Mesenchymal stem cell (in vitro differentiated cells and primary cell): ENCODE measurements at regions not wholly inside any gene's neighbourhood (a gene's known extent, or its start where the extent isn't known, plus 50 kb on each side); places are given as distances from the start of the nearest gene placed in this dataset.

ENCODE experiments used
- DNase-seq: peaks from one replicate; pipeline ENCODE4 v3.0.0-alpha.2; 2013
- H2AFZ ChIP-seq: one replicate; pipeline ENCODE4 v1.6.1; 2013; ENCODE audit warnings: low read depth, mild to moderate bottlenecking, control low read depth, inconsistent platforms, low read length, moderate library complexity
- H2AK5ac ChIP-seq: 2 replicates; pipeline ENCODE4 v1.6.1; 2013; ENCODE audit warnings: low read length, moderate library complexity, mild to moderate bottlenecking, inconsistent platforms; ENCODE audit not compliant: severe bottlenecking
- H2BK120ac ChIP-seq: one replicate; pipeline ENCODE4 v1.6.1; 2013; ENCODE audit warnings: low read depth, mild to moderate bottlenecking, inconsistent platforms, low read length, moderate library complexity
- H2BK12ac ChIP-seq, 2 experiments: one replicate each; pipeline ENCODE4 v1.6.1; 2013; ENCODE audit warnings: inconsistent platforms in 2 of 2, low read length in 2 of 2, mild to moderate bottlenecking in 2 of 2, moderate library complexity in 2 of 2, control low read depth in 1 of 2
- H2BK15ac ChIP-seq: one replicate; pipeline ENCODE4 v1.6.1; 2013; ENCODE audit warnings: mild to moderate bottlenecking, low read depth, inconsistent platforms; ENCODE audit not compliant: poor library complexity, severe bottlenecking
- H2BK5ac ChIP-seq: 2 replicates; pipeline ENCODE4 v1.6.1; 2013; ENCODE audit warnings: low read depth, mild to moderate bottlenecking, low read length, control low read depth, inconsistent platforms; ENCODE audit not compliant: poor library complexity, severe bottlenecking
- H3K14ac ChIP-seq, 2 experiments: one replicate each; pipeline ENCODE4 v1.6.1; 2013; ENCODE audit warnings: inconsistent platforms in 2 of 2, low read length in 2 of 2, control low read depth in 1 of 2, mild to moderate bottlenecking in 1 of 2, moderate library complexity in 1 of 2
- H3K18ac ChIP-seq, 2 experiments: one replicate each; pipeline ENCODE4 v1.6.1; 2013; ENCODE audit warnings: inconsistent platforms in 2 of 2, low read length in 2 of 2, control low read depth in 1 of 2, low read depth in 1 of 2, mild to moderate bottlenecking in 1 of 2
- H3K23ac ChIP-seq, 2 experiments: one replicate each; pipeline ENCODE4 v1.6.1; 2013; ENCODE audit warnings: inconsistent platforms in 2 of 2, low read length in 2 of 2, mild to moderate bottlenecking in 2 of 2, moderate library complexity in 2 of 2, control low read depth in 1 of 2
- H3K27ac ChIP-seq: 2 replicates; pipeline ENCODE4 v1.5.1; 2013; ENCODE audit warnings: mild to moderate bottlenecking, moderate library complexity, low read length, control low read depth, inconsistent platforms; ENCODE audit not compliant: poor library complexity, severe bottlenecking
- H3K27me3 ChIP-seq, 2 experiments: 2 replicates each; pipeline versions ENCODE4 v1.6.1 to v1.7.0; 2013; ENCODE audit warnings: low read length in 2 of 2, mild to moderate bottlenecking in 2 of 2, moderate library complexity in 2 of 2, control low read depth in 1 of 2, inconsistent platforms in 1 of 2; ENCODE audit not compliant: control insufficient read depth in 1 of 2, insufficient read depth in 1 of 2
- H3K36me3 ChIP-seq, 2 experiments: 2 replicates each; pipeline versions ENCODE4 v1.6.1 to v1.7.0; 2013; ENCODE audit warnings: low read length in 2 of 2, control low read depth in 1 of 2, inconsistent platforms in 1 of 2, low read depth in 1 of 2, mild to moderate bottlenecking in 1 of 2; ENCODE audit not compliant: insufficient read depth in 2 of 2, control insufficient read depth in 1 of 2
- H3K4ac ChIP-seq, 2 experiments: one replicate each; pipeline ENCODE4 v1.6.1; 2013; ENCODE audit warnings: inconsistent platforms in 2 of 2, low read length in 2 of 2, mild to moderate bottlenecking in 2 of 2, moderate library complexity in 2 of 2, control low read depth in 1 of 2, low read depth in 1 of 2
- H3K4me1 ChIP-seq: 2 replicates; pipeline ENCODE4 v1.6.1; 2013; ENCODE audit warnings: low read depth, low read length, control low read depth; ENCODE audit not compliant: control insufficient read depth, insufficient read depth
- H3K4me2 ChIP-seq: 2 replicates; pipeline ENCODE4 v1.6.1; 2013; ENCODE audit warnings: low read length, mild to moderate bottlenecking, inconsistent platforms; ENCODE audit not compliant: poor library complexity, severe bottlenecking
- H3K4me3 ChIP-seq, 2 experiments: 2 replicates each; pipeline versions ENCODE4 v1.5.1 to v1.7.0; 2013; ENCODE audit warnings: low read length in 2 of 2, mild to moderate bottlenecking in 2 of 2, control low read depth in 1 of 2, low read depth in 1 of 2; ENCODE audit not compliant: insufficient read depth in 1 of 2
- H3K79me1 ChIP-seq: replicated peaks from 2 replicates; pipeline ENCODE4 v1.6.1; 2013; ENCODE audit warnings: mild to moderate bottlenecking, control low read depth, low read length, inconsistent platforms; ENCODE audit not compliant: poor library complexity, severe bottlenecking
- H3K9ac ChIP-seq: 2 replicates; pipeline ENCODE4 v1.7.0; 2013; ENCODE audit warnings: mild to moderate bottlenecking, low read length, moderate library complexity
- H3K9me3 ChIP-seq: 2 replicates; pipeline ENCODE4 v1.7.0; 2013; ENCODE audit warnings: mild to moderate bottlenecking, low read length; ENCODE audit not compliant: control insufficient read depth
- H4K8ac ChIP-seq: one replicate; pipeline ENCODE4 v1.6.1; 2013; ENCODE audit warnings: inconsistent platforms, mild to moderate bottlenecking, low read length, moderate library complexity
- H4K91ac ChIP-seq: one replicate; pipeline ENCODE4 v1.6.1; 2013; ENCODE audit warnings: mild to moderate bottlenecking, low read length, inconsistent platforms
- WGBS: methylation state at CpG from one replicate; pipeline ENCODE4 v1.1.7; 2013; ENCODE audit warnings: mixed read lengths; 5-methylcytosine and 5-hydroxymethylcytosine counted together

GRCh38 chr10:83076443-83076842 lies 1062.9 kb upstream of the GHITM start:
- H3K36me3 ChIP-seq: no peaks in the 10 kb centered on the region
- no peak overlapping the region for H4K8ac ChIP-seq
- H3K27ac ChIP-seq: no peak overlapping the region
- H3K4me2 ChIP-seq: no peak overlapping the region
- H3K4ac ChIP-seq: no peak overlapping the region
- no peak overlapping the region for H2AK5ac ChIP-seq
- H3K4me3 ChIP-seq: no peak overlapping the region
- H3K27me3 ChIP-seq: no peaks in the 10 kb centered on the region
- no peak overlapping the region for H2BK120ac ChIP-seq
- H3K9me3 ChIP-seq: peaks cover 4% of the 10 kb centered on the region
- no peak overlapping the region for H2BK12ac ChIP-seq
- H4K91ac ChIP-seq: no peak overlapping the region
- no peaks in the 10 kb centered on the region for H3K79me1 ChIP-seq
- H3K23ac ChIP-seq: no peak overlapping the region
- no peak overlapping the region for H3K18ac ChIP-seq
- no peak overlapping the region for H2BK15ac ChIP-seq
- no peak overlapping the region for H3K9ac ChIP-seq
- no peak overlapping the region for H2AFZ ChIP-seq
- H2BK5ac ChIP-seq: no peak overlapping the region
- no peak for DNase-seq
- WGBS: 72% methylated on average over 3 of the region's 3 CpGs
- no peaks in the 10 kb centered on the region for H3K4me1 ChIP-seq
- no peak overlapping the region for H3K14ac ChIP-seq

- no peaks in the 10 kb centered on the region for H3K36me3 ChIP-seq
- WGBS: no CpG with 5 or more reads among the region's 1 CpG
- no peak overlapping the region for H3K4me2 ChIP-seq
- H4K91ac ChIP-seq: no peak overlapping the region
- H3K18ac ChIP-seq: no peak overlapping the region
- no peak overlapping the region for H4K8ac ChIP-seq
- H3K4me3 ChIP-seq: no peak overlapping the region
- no peaks in the 10 kb centered on the region for H3K27me3 ChIP-seq
- H3K4me1 ChIP-seq: no peaks in the 10 kb centered on the region
- no peaks in the 10 kb centered on the region for H3K79me1 ChIP-seq
- no peak overlapping the region for H2BK12ac ChIP-seq
- no peak for DNase-seq
- peaks cover 2% of the 10 kb centered on the region for H3K9me3 ChIP-seq
- H2BK120ac ChIP-seq: no peak overlapping the region
- H2BK15ac ChIP-seq: no peak overlapping the region
- no peak overlapping the region for H2BK5ac ChIP-seq
- H2AK5ac ChIP-seq: no peak overlapping the region
- H3K4ac ChIP-seq: no peak overlapping the region
- no peak overlapping the region for H2AFZ ChIP-seq
- H3K9ac ChIP-seq: no peak overlapping the region
- H3K23ac ChIP-seq: no peak overlapping the region
- H3K14ac ChIP-seq: no peak overlapping the region
- H3K27ac ChIP-seq: no peak overlapping the region
Measured at GRCh38 chr10:83078160-83078559, 1061.1 kb upstream of the GHITM start.

GRCh38 chr10:83078645-83079044 lies 1060.7 kb upstream of the GHITM start:
- Histone ChIP-seq H3K14ac (no peak overlapping the region), H3K18ac (no peak overlapping the region), H2BK15ac (no peak overlapping the region), H3K36me3 (no peaks in the 10 kb centered on the region), H3K9ac (no peak overlapping the region), H3K4me1 (no peaks in the 10 kb centered on the region), H3K23ac (no peak overlapping the region), H3K4me3 (no peak overlapping the region), H3K79me1 (no peaks in the 10 kb centered on the region), H4K91ac (no peak overlapping the region), H2AK5ac (no peak overlapping the region), H4K8ac (no peak overlapping the region), H2BK12ac (no peak overlapping the region), H3K9me3 (no peaks in the 10 kb centered on the region), H2AFZ (no peak overlapping the region), H3K27me3 (no peaks in the 10 kb centered on the region), H2BK120ac (no peak overlapping the region), H3K4ac (no peak overlapping the region), H3K27ac (no peak overlapping the region), H3K4me2 (no peak overlapping the region), H2BK5ac (no peak overlapping the region)
- DNase-seq: no peak
- WGBS: 61% methylated on average over 3 of the region's 3 CpGs

DNA sequence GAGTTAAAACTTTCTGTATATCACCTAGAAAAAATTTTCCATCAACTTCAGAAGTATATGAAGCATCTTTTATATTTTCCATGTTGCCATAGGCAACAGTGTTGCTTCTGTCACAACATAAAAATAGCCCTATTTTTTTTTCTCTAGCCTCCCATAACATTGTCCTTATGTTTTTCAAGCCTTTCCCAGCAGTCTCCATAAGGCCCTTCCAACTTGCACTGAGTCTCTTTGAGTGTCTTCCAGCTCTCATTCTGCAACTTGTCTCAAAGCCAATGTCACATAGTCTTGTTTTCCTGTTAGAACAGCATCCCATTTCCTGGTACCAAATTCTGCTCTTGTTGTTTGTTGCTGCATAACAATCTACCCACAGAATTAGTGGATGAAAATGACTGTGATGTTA lies 1055.5 kb upstream of the GHITM start:
- Histone ChIP-seq H3K18ac (no peak overlapping the region), H3K27me3 (no peaks in the 10 kb centered on the region), H4K91ac (no peak overlapping the region), H2BK120ac (no peak overlapping the region), H3K27ac (no peak overlapping the region), H3K4ac (no peak overlapping the region), H3K9ac (no peak overlapping the region), H2BK15ac (no peak overlapping the region), H3K4me3 (no peak overlapping the region), H3K4me1 (no peaks in the 10 kb centered on the region), H2AFZ (no peak overlapping the region), H4K8ac (no peak overlapping the region), H3K36me3 (no peaks in the 10 kb centered on the region), H3K23ac (no peak overlapping the region), H2BK12ac (no peak overlapping the region), H3K14ac (no peak overlapping the region), H3K4me2 (no peak overlapping the region), H3K9me3 (no peaks in the 10 kb centered on the region), H2AK5ac (no peak overlapping the region), H2BK5ac (no peak overlapping the region), H3K79me1 (no peaks in the 10 kb centered on the region)
- no peak for DNase-seq
